GM21576 (cell line): ENCODE measurements at regions not wholly inside any gene's neighbourhood (a gene's known extent, or its start where the extent isn't known, plus 50 kb on each side); places are given as distances from the start of the nearest gene placed in this dataset.
"Not testable (repeated sequence)": the region's sequence is repeated elsewhere in the genome, so short reads cannot be mapped to it uniquely, and the experiment has no call there.

Experiments
- ATAC-seq: cut with Tn5 transposase; IDR thresholded peaks from one replicate; pipeline ENCODE4 v1.9.1; 2021; ENCODE audit warnings: mild to moderate bottlenecking, moderate library complexity; ENCODE audit not compliant: unreplicated experiment

- ATAC-seq: no peak
Measured at GRCh38 chr7:149683181-149683580, 90.2 kb downstream of the ZNF467 start.

DNA sequence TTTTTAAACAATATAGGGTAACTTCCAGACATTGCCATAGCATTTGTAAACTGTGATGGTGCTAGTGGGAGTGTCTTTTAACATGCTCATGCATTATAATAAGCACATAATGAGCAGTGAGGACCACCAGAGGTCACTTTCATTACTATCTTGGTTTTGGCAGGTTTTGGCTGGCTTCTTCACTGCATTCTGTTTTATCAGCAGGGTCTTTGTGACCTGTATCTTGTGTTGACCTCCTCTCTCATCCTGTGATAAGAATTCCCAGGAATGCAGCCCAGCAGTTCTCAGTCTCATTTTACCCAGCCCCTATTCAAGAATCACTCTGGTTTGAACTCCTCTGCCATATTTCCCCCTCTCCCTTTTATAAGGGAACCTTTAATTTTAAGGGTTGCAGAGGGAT, 91.3 kb downstream of the ZNF467 start:
- ATAC-seq: no peak

GRCh38 chr7:149681274-149681673, 92.1 kb downstream of the ZNF467 start:
- ATAC-seq: no peak

DNA sequence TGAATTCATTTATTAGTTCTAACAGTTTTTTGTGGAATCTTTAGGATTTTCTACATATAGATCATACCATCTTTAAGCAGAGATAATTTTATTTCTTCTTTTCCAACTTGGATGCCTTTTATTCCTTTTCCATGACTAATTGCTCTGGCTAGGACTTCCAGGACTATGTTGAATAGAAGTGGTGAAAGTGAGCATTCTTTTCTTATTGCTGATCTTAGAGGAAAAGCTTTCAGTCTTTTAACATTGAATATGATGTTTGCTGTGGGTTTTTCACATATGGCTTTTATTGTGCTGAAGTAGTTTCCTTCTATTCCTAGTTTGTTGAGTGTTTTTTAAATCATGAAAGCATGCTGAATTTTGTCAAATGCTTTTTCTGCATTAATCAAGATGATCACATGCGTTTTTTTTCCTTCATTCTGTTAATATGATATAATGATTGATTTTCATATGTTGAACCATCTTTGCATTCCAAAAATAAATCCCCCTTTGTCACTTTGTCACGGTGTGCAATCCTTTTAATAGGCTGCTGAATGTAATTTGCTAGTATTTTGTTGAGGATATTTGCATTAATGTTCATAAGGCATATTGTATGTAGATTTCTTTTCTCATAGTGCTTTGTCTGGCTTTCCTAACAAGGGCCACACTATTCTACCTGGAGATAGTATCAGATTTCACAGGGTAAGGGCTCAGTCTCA, 92.9 kb downstream of the ZNF467 start:
- no peak for ATAC-seq

DNA sequence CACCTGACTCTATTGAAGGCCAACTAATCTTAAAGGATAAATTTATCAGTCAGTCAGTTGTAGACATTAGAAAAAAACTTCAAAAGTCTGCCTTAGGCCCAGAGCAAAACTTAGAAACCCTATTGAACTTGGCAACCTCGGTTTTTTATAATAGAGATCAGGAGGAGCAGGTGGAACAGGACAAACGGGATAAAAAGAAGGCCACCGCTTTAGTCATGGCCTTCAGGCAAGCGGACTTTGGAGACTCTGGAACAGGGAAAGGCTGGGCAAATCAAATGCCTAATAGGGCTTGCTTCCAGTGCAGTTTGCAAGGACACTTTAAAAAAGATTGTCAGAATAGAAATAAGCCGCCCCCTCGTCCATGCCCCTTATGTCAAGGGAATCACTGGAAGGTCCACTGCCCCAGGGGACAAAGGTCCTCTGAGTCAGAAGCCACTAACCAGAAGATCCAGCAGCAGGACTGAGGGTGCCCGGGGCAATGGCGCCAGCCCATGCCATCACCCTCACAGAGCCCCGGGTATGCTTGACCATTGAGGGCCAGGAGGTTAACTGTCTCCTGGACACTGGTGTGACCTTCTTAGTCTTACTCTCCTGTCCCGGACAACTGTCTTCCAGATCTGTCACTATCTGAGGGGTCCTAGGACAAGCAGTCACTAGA, 98.5 kb downstream of the ZNF467 start:
- not testable (repeated sequence) for ATAC-seq

- no peak for ATAC-seq
Measured at GRCh38 chr7:149673006-149673405, 100.4 kb downstream of the ZNF467 start.

DNA sequence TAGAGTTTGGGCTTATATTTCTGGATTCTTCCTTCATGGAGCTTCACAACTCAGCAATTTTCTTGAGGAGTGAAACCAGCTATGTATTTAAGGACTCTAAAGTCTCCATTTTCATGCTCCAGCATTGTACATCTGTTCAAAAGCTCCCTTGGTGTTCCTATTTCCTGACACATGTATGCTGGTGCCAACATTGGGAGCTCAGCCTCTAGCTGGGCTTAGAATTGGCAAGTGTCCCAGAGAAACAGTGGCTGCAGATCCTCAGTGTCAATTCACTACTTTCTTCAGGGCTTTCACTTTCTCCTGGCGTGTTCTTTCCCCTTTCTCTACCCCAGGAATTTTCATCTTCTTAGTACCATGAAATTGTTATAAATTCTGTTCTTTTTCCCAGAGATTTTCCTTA, 103.1 kb downstream of the ZNF467 start:
- ATAC-seq: no peak

DNA sequence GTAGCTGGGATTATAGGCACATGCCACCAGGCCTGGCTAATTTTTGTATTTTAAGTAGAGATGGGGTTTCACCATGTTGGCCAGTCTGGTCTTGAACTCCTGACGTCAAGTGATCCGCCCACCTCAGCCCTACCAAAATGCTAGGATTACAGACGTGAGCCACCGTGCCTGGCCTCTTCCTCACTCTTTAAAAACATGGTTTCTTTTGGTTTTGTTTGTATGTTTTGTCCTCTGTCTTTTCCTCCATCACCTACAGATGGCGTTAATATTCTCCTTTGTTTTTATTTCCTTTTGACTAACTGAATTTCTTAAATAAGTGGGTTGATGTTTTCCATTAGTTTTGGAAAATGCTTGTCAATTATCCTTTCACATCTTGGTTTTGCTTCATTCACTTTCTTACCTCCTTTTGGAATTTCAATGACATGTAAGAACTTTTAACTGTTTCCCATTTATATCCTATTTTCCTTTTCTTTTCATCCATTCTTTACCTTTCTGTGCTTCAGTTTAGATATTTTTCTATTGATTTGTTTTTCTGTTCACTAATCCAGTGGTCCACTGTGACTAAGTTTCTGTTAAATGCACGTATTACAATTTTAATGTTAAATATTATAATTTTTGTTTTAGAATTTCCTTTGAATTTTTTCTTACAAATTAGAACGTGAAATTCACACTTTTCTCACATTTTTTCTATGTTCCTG, 104.1 kb downstream of the ZNF467 start:
- ATAC-seq: no peak

DNA sequence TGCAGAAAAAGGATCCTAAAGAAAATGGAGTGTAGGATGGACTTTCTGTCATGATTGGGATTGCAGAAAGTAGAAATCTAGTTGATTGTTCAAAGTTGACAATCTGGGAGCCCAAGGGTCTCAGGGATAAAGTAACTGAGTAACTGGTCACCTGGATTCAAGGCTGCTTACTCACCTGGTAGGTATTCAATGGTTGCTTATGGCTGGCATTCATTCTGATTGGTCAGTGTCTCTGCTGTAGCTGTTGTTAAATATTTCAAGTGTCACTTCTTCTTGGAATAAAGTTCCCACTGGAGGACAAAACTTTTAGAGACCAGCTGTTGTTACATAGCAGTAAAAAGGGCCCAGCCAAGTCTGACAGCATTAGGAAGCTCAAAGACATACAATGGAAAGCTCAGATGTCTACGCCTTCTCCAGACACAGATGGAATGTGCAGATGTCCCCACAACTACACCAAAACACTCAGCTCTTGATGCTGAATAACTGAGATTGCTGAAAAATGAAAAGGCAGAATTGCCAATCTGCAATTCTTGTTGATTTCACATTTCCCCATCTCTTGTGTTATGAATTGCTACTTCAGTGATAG, 106.9 kb downstream of the ZNF467 start:
- ATAC-seq: no peak

DNA sequence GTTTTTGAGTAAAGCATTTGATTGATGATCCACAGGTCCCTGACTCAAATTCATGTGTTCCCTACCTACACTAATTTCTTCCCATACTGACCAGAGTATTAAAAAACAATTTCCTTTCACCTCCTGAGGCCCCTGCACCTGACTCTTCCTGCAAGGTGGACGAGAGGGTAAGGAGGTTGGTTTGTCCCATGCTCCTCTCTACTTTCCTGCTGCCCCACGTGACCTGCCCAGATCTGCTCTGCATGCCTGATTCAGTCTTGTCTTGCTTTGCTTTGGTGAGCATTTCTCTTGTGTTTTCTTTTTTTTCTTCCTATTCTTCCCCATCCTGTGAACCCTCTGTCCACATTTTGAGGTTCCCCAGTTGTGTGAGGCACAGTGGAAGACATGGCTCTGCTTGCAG, 107.8 kb downstream of the ZNF467 start:
- not testable (repeated sequence) for ATAC-seq

- ATAC-seq: no peak
Measured at GRCh38 chr7:149664666-149665065, 108.7 kb downstream of the ZNF467 start.

GRCh38 chr7:149664176-149664575, 109.2 kb downstream of the ZNF467 start:
- no peak for ATAC-seq

GRCh38 chr7:149662591-149663095, 110.7 kb downstream of the ZNF467 start:
- peak; percentile 94 for ATAC-seq

- ATAC-seq: no peak
Measured at GRCh38 chr7:149655784-149656183, 117.6 kb downstream of the ZNF467 start.

GRCh38 chr7:149654588-149654987, 118.8 kb downstream of the ZNF467 start:
- ATAC-seq: no peak

GRCh38 chr7:149650190-149650589, 123.2 kb downstream of the ZNF467 start:
- ATAC-seq: not testable (repeated sequence)

GRCh38 chr7:149644754-149645153, 128.6 kb downstream of the ZNF467 start:
- ATAC-seq: no peak

DNA sequence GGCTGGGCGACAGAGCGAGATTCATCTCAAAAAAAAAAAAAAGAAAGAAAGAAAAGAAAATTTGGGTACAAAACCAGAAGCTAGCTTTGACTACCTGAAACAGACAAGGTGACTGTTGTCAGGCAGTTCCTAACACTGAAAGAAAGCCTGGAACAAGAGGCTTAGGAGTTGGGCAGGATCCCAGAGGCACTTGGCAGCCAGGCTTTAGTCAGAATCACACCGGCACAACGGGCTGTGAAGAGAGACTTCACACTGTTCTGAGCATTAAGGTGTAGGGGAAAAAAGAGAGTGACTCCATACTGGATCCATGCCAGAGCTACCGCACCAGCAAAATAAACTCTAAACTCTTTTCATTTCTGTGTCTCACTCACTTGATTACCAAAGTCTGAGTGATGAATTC, 130.8 kb downstream of the ZNF467 start:
- ATAC-seq: no peak

DNA sequence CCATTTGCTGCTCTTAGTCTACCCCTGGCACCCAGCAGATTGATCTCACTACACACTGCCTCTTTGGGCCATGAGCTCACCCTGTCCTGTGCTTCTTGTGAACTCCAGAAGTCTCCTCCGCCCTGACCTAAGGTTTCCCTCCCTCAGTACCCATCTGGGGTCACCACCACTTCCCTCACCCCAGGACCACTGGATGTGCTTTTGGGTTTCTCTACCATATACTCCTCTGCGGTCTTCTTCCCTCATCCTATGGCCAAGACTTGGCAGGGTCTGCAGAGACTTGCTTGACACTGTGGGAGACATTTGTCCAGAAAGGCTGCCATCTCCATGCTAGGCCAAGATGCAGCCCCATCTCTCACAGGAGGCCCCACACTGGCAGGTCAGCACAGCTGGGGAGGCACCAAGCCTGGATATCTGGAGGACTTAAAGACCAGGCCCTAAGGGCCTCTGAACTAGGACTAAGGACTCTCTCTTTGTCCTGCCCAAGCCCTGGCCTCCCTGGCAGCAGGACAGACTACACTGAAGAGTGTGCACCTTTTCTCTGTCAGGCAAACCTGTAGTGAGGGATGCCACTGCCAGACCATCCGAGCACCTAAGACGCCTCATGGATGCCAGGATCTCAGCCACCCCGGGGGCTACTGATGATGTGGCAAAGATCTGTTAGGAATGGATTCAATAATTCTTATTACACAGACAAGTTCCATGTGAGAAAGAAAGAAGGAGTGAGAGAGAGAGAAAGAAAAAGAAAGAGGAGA, 134.6 kb downstream of the ZNF467 start:
- ATAC-seq: no peak

GRCh38 chr7:149637911-149638565, 135.3 kb downstream of the ZNF467 start:
- ATAC-seq: no peak
